SIG-M5 treated with dmso at 0.1 percent for 504 hours (cell line): ENCODE measurements at regions not wholly inside any gene's neighbourhood (a gene's known extent, or its start where the extent isn't known, plus 50 kb on each side); places are given as distances from the start of the nearest gene placed in this dataset.
"Not testable (repeated sequence)": the region's sequence is repeated elsewhere in the genome, so short reads cannot be mapped to it uniquely, and the experiment has no call there.

Source experiments
- DNase-seq: peaks from one replicate; lab custom pipeline; 2025; ENCODE audit not compliant: unreplicated experiment; lab: John Stamatoyannopoulos, UW

DNA sequence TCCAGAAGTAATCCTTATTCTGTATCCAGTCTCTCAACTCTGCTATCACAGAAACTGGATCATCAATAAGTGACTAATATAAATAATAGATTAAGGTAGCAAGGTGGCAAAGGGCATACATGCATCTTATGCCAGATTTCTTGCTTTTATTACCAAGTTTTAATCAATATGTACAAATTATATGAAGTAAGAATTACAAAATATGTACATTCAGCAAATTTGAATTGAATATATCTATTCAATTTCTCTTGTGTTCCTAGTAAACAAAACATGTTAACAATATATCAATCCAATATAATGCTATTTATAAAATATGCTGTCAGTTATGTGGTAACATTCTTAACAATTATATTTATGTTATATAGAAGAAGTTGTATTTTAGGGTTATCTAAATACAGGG is 488.7 kb upstream of the COX7C start:
- no peak for DNase-seq

GRCh38 chr5:86137297-86137696 is 480.4 kb upstream of the COX7C start:
- DNase-seq, result no peak

DNA sequence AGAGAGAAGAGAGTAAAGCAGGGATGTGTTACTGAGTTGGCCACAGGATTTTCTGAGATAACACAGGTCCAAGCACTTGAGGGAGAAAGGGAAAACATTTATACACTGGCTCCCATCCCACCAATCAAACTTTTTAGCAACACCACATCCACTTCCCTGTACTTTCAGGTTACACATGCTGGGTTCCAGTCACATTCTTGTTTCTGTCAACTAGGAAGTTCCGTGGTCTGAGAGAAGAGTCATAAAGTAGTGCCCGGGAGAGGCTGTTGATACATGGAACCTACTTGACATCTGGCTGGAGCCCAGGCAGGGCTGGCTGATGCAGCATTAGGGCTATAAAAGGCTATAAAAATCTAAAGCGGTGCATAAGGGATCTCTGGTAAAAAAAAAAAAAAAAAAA is 473.9 kb upstream of the COX7C start:
- DNase-seq, result no peak

- DNase-seq, result no peak
These were observed 464.7 kb upstream of the COX7C start for GRCh38 chr5:86152988-86153560.

GRCh38 chr5:86155796-86156195 is 461.9 kb upstream of the COX7C start:
- DNase-seq, result no peak

- no peak for DNase-seq
These were observed 447.5 kb upstream of the COX7C start for GRCh38 chr5:86170194-86170593.

DNA sequence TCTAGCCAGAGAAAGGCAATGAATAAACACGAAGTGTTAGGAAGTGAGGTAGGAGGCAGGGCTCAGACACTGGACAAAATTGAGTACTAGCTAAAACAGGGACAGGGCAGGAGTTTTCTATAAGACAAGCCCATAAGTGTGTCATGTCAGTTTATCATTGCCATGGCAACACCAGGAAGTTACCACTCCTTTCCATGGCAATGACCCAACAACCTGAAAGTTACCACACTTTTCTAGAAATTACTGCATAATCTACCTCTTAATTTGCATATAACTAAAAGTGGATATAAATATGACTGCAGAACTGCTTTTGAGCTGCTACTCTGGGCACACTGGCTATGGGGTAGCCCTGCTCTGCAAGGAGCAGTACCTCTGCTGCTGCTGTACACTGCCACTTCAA is 442.5 kb upstream of the COX7C start:
- no peak for DNase-seq

GRCh38 chr5:86199287-86199686 is 418.5 kb upstream of the COX7C start:
- DNase-seq, result no peak

GRCh38 chr5:86228147-86228546 is 389.6 kb upstream of the COX7C start:
- DNase-seq, result no peak

DNA sequence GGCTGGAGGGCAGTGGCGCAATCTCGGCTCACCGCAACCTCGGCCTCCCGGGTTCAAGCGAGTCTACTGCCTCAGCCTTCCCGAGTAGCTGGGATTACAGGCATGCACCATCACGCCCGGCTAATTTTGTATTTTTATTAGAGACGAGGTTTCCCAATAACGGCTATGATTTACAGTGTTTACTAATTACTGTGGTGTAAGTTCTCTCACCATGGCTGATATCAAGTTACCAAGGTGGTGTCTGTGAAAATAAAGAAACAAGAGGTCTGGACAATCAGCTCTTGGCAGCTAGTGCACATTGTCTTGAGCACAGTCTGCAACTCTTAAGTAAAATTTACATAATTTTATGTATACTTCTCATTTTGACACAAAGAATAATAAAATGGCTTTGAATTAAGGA is 385.5 kb upstream of the COX7C start:
- no peak for DNase-seq

- DNase-seq, result no peak
These were observed 373.6 kb upstream of the COX7C start for GRCh38 chr5:86244153-86244552.

DNA sequence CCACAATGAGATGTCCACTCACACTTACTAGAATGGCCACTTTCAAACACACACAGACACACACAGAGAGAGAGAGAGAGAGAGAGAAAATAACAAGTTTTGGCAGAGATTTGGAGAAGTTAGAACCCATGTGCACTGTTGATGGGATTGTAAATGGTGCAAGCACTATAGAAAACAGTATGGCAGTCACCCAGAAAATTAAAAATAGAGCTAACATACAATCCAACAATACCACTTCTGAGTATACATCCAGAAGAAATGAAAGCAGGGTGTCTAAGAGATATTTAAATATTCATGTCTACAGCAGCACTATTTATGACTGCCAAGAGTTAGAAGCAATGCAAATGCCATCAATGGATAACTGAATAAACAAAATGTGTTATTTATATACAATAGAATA is 359.9 kb upstream of the COX7C start:
- no peak for DNase-seq

DNA sequence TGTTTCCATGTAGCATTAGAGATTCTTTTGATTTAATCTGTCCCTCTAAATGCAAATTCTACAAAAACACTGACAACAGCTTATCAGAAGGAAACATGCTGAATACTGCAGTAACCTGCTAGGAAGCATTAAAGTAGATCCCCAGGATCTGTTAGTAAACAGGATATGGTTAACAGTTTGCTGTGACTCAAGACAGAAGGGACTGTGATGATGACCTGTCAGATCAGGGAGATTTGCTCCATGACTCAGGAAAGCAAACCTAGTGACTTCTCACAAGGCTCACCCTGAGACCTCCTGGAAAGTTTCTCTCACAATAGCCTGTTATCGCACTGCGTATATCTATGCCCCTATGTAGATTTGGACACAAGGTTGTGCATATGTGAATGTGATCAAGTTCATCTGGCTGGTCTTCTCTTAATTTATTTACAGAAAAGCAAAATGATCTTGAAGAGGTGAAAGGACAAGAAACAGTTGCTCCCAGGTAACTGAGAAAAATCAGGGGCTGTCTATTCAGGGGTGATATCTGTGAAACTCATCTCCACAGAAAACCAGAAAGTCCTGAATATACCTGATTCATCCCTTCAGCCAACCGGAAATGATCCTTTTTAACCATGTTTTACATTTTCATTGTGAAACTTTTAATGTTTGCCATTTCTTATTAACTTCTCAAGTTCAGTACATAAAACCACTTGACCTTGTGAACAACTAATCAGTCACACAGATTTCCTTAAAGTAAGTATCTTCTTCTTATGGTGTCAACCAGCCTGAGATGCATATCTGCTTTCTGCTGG is 333.1 kb upstream of the COX7C start:
- DNase-seq, result not testable (repeated sequence)

- DNase-seq, result not testable (repeated sequence)
These were observed 330.3 kb upstream of the COX7C start for GRCh38 chr5:86287437-86287836.

DNA sequence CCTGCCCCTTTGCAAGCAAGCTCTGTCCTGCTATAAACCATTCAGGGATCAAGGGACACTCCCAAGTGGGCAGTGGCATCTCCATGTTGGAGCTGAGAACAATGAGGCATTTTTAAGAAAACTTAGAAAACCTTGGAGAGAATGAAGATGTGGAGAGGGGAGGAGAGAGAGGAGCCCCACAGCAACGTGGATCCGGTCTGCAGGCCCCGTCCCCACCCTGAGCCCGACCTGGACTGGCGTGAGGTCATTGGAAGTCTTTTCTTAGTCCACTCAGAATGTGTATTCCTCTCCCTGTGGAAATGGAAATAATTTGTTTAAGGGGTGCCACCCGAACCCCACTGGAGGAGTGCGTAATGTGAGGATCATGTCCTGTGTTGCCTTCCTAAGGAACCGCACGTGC is 328.0 kb upstream of the COX7C start:
- not testable (repeated sequence) for DNase-seq

GRCh38 chr5:86292811-86293210 is 324.9 kb upstream of the COX7C start:
- DNase-seq, result not testable (repeated sequence)

DNA sequence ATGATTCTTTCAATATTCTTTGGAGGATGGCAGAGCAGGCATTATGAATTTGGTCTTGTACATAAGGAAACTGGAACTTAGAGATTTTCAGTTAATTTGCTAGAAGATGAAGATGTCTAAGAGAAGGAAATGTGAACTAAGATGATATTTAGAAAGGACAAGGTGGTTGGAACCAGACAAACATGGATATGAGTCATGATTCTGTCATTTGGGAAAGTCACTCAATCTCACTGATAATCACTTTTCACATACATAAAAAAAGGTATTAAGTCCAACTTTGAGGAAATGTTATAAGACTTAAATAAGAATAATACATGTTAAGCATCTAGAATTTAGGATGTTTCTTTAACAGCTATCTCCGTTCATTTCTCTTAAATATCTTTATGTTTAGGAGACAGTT is 315.1 kb upstream of the COX7C start:
- DNase-seq, result not testable (repeated sequence)

DNA sequence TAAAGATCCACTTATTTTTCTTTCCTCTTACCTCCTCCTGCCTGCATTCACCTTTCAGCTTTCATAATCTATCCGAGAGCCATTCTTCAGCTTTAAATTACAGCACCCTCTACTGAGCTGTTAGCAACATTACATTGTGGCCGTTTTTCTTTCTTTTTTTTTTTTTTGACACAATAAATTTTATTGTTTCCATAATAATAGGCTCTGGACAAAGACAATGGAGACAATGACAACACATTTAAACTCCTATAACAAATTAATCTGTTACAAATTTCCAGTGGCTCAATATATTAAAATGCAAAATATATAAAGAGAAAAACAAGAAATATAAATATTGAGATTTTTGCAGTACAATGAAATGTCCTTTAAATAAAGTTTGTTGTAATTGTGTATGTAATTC is 312.7 kb upstream of the COX7C start:
- DNase-seq, result peak; percentile 11

DNA sequence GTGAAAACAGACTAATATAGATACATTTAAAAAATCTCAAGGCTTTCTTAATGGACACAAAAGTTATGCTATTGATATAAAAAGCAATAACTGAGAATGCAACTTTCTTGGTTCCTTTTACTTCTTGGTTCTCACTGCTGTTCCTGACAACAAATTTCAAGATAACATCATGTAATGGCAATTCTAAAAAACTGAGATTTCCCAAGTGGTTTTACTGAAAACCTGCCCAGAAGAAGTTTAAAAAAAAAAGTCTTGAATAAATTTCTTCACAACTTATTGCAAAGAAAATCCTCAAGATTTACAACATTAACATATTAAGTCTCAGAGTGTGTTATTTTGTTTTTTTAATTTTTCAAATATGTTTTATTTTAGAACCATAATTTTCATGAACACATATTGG is 302.8 kb upstream of the COX7C start:
- DNase-seq, result no peak

GRCh38 chr5:86320266-86320665 is 297.5 kb upstream of the COX7C start:
- DNase-seq, result no peak

DNA sequence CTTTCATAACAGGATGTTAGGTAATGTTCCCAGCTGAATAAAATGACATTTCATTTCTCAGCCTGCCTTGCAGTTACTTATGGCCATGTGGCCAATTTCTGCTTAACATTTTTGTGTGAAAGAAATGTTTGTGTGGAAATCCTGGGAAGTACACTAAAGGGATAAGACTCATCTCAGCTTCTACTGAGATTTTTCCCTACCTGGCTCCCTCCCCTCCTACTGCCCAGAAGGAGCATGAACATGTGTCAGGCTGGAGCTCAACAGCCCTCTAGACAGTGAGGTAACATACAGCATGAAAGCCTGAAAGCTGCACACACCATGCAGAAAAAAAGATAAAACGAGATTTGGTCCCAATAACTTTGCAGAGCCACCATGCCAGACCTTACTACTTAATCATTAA is 288.4 kb upstream of the COX7C start:
- DNase-seq, result no peak

DNA sequence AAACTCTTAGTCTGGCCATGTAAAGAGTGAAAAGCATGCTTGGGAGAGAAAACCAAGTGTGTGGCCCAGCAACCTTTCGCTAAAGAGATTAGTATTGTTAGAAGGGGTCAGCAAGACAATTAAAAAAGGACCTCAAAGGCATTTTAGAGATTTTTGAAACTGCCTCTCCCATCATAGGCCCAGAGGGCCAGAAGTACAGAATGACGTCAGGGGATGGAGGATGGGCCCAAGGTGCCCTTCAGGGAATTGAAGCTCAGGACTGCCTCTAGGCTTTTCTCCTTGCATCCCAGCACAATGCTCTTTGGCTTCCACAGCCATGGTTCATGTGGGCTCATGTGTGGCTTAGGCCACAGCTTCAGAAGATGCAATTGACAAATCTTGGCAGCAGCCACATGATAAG is 287.0 kb upstream of the COX7C start:
- DNase-seq, result no peak

DNA sequence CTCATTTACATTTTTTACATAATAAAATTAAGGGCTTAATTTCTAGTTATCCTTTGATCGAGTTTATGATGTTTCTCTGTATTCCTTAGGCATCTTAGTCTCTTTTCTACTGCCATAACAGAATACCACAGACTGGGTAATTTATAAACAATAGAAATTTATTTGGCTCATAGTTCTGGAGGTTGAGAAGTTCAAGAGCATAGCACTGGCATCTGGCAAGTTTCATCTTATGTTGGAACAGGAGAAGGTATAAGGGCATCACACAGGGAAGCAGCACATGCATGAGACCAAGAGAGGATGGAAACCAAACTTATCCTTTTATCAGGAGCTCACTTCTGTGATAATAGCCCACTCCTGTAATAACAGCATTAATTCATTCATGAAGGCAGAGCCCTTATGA is 284.9 kb upstream of the COX7C start:
- DNase-seq, result no peak
